BJ (cell line): ENCODE measurements at regions not wholly inside any gene's neighbourhood (a gene's known extent, or its start where the extent isn't known, plus 50 kb on each side); places are given as distances from the start of the nearest gene placed in this dataset.
"Not testable (repeated sequence)": the region's sequence is repeated elsewhere in the genome, so short reads cannot be mapped to it uniquely, and the experiment has no call there.

Experiments used
- CTCF ChIA-PET: fragments of 350-600 bp; formaldehyde crosslinking; extraction: SDS; loops from one replicate; lab custom pipeline; 2021; ENCODE audit warnings: antibody characterized with exemption, inconsistent platforms; lab: Yijun Ruan, JAX
- POLR2A ChIA-PET: fragments of 300-600 bp; sonication (Branson Sonifier 250); formaldehyde crosslinking; extraction: SDS; loops from one replicate; lab custom pipeline; 2021; ENCODE audit warnings: antibody characterized with exemption; lab: Charles Lee
- DNase-seq: peaks from one replicate; pipeline ENCODE4 v3.0.0-alpha.2; 2011; ENCODE audit warnings: low read depth
- H3K27me3 ChIP-seq: 2 replicates; pipeline ENCODE4 v1.6.0; 2011; ENCODE audit warnings: low read length; ENCODE audit not compliant: control insufficient read depth, insufficient read depth
- H3K36me3 ChIP-seq: 2 replicates; pipeline ENCODE4 v1.5.1; 2011; ENCODE audit warnings: low read length; ENCODE audit not compliant: control insufficient read depth, insufficient read depth
- H3K4me3 ChIP-seq: 2 replicates; pipeline ENCODE4 v1.5.1; 2011; ENCODE audit warnings: low read depth, mild to moderate bottlenecking, control low read depth, low read length
- TF ChIP-seq, protein P1 (sequence below): IDR thresholded peaks from 2 replicates; pipeline ENCODE4 v1.5.1; 2011; ENCODE audit warnings: low read depth, mild to moderate bottlenecking, control low read depth, inconsistent platforms, low read length, moderate library complexity; ENCODE audit not compliant: insufficient read depth

DNA sequence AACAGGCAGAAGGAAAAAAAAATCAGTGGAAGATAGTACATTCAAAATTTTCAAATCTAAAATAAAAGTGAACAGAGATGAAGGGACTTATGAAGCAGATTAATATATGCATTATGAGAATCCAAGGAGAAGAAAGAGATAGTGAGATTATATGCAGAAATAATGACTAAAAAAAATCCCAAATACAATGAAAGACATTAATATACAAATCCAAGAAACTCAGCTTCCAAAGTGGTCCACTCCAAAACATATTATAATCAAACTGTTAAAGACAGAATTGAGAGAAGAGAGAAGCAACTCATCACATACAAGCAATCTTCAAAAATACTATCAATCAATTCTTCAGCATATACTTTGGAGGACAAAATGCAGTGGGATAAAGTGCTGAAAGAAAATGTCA lies 73.5 kb upstream of the CARMIL1 start:
- POLR2A ChIA-PET: no interaction called here
- Histone ChIP-seq H3K36me3 (no peaks in the 10 kb centered on the region), H3K4me3 (no peak overlapping the region), H3K27me3 (no peaks in the 10 kb centered on the region)
- TF ChIP-seq, protein P1, sequence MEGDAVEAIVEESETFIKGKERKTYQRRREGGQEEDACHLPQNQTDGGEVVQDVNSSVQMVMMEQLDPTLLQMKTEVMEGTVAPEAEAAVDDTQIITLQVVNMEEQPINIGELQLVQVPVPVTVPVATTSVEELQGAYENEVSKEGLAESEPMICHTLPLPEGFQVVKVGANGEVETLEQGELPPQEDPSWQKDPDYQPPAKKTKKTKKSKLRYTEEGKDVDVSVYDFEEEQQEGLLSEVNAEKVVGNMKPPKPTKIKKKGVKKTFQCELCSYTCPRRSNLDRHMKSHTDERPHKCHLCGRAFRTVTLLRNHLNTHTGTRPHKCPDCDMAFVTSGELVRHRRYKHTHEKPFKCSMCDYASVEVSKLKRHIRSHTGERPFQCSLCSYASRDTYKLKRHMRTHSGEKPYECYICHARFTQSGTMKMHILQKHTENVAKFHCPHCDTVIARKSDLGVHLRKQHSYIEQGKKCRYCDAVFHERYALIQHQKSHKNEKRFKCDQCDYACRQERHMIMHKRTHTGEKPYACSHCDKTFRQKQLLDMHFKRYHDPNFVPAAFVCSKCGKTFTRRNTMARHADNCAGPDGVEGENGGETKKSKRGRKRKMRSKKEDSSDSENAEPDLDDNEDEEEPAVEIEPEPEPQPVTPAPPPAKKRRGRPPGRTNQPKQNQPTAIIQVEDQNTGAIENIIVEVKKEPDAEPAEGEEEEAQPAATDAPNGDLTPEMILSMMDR: no peak
- DNase-seq: no peak
- CTCF ChIA-PET: interaction anchor here (1.4 kb wide), 1 partner anchor 18 kb away, joined by 3 read pairs; no protein-coding TSS in a partner anchor

DNA sequence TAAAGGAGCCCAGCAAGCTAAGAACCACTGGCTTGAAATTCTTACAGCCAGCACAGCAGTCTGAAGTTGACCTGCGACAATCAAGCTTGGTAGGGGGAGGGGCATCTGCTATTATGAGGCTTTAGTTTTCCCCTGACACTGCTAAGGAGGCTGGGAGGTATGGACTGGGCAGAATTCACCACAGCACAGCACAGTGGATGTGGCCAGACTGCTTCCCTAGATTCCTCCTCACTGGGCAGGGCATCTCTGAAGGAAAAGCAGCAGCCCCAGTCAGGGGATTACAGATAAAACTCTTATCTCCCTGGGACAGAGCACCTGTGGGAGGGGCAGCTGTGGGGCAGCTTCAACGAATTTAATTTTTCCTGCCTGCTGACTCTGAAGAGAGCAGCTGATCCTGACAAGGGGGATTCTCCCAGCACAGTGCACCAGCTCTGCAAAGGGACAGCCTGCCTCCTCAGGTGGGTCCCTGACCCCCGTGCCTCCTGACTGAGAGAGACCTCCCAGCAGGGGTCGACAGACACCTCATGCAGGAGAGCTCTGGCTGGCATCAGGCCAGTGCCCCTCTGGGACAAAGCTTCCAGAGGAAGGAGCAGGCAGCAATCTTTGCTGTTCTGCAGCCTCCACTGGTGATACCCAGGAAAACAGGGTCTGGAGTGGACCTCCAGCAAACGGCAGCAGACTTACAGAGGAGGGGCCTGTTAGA lies 71.6 kb upstream of the CARMIL1 start:
- DNase-seq, H3K27me3 ChIP-seq, POLR2A ChIA-PET, H3K4me3 ChIP-seq, H3K36me3 ChIP-seq: not testable (repeated sequence)
- CTCF ChIA-PET: interaction anchor here (0.9 to 1.0 kb wide), 2 partner anchors 9 to 14 kb away, joined by 3 read pairs; no protein-coding TSS in a partner anchor

GRCh38 chr6:25215881-25216280 lies 63.3 kb upstream of the CARMIL1 start:
- ChIA-PET POLR2A (no interaction called here), CTCF (interaction anchor here (0.8 to 1.7 kb wide), 2 partner anchors 63 to 274 kb away, joined by 3 read pairs; no protein-coding TSS in a partner anchor)
- no peaks in the 10 kb centered on the region for H3K36me3 ChIP-seq
- no peak overlapping the region for H3K4me3 ChIP-seq
- no peaks in the 10 kb centered on the region for H3K27me3 ChIP-seq
- TF ChIP-seq, protein P1: no peak
- no peak for DNase-seq

- no peak overlapping the region for H3K4me3 ChIP-seq
- no peak for DNase-seq
- ChIA-PET CTCF (interaction anchor here (0.9 to 1.3 kb wide), 3 partner anchors 35 to 339 kb away, joined by 3 to 4 read pairs (median 3); no protein-coding TSS in a partner anchor), POLR2A (no interaction called here)
- TF ChIP-seq, protein P1: no peak
- H3K27me3 ChIP-seq: no peaks in the 10 kb centered on the region
- no peaks in the 10 kb centered on the region for H3K36me3 ChIP-seq
Measured at GRCh38 chr6:25217302-25217701, 61.9 kb upstream of the CARMIL1 start.

DNA sequence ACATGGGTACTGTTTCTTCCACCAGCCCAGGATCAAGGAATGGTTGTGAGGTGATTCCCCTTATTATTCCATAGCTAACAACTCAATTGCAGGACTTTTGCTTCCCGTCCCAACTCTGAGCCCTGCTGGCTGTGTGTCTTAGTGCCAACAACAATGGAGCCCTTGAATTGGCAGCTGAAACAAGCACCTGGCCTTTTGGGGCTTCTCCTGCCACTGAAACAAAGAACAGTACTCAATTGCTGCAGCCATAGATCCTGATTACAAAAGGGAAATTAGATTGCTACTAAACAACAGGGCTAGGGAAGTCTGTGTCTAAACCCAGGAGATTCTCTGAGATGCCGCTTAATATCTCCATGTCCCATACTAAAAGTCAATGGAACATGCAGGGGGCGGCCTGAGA lies 61.3 kb upstream of the CARMIL1 start:
- ChIA-PET POLR2A (no interaction called here), CTCF (interaction anchor here (1.0 to 1.3 kb wide), 2 partner anchors 226 to 338 kb away, joined by 3 to 4 read pairs; no protein-coding TSS in a partner anchor)
- TF ChIP-seq, protein P1: no peak
- Histone ChIP-seq H3K4me3 (no peak overlapping the region), H3K27me3 (no peaks in the 10 kb centered on the region), H3K36me3 (no peaks in the 10 kb centered on the region)
- DNase-seq: no peak
